HG03457 (cell line): ENCODE measurements at regions not wholly inside any gene's neighbourhood (a gene's known extent, or its start where the extent isn't known, plus 50 kb on each side); places are given as distances from the start of the nearest gene placed in this dataset.

Experiments used
- ATAC-seq: cut with Tn5 transposase; IDR thresholded peaks from one replicate; pipeline ENCODE4 v1.9.1; 2021; ENCODE audit warnings: moderate number of reproducible peaks; ENCODE audit not compliant: unreplicated experiment

- ATAC-seq: no peak
These were observed 336.9 kb upstream of the NR3C2 start for GRCh38 chr4:148778980-148779675.

DNA sequence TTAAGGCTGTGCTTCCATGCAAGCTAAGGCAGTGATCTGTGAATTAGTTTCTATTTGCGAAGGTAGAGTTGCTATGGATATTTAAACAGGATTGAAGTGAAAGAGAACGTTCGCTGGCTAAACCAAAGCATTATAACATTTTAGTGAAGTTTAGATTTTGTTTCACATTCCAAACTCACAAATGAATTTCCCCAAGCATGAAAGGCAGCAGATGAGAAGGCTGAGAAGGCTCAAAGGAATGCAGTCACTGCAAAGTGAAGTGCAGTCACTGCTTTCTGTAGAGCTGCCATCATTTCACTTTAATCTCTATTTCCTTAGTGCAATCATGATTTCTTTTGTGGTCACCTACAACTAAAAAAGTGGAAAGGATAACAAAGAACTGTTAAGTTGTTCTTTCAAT is 334.7 kb upstream of the NR3C2 start:
- ATAC-seq: no peak

- ATAC-seq: no peak
These were observed 331.9 kb upstream of the NR3C2 start for GRCh38 chr4:148774134-148774533.

- no peak for ATAC-seq
These were observed 331.1 kb upstream of the NR3C2 start for GRCh38 chr4:148773313-148773712.

DNA sequence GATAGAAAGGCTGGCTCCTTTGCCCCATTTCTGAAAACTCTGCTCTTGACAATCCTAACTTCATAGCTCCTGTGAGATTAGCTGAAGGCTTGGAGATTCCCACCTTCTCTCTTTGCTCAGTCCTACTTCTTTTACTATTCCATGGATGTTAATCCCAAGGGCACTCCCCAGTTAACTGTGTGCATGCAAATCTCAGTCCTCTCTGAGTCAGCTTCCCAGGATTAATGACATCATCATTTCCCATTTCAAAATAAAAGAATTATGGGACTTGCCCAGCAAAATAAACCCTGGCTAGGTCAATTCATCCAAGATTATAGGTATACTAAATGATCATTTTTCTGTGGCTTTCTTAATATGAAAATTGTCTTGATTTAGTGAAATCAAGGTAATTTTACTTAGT is 328.6 kb upstream of the NR3C2 start:
- ATAC-seq: no peak

- ATAC-seq: no peak
These were observed 328.2 kb upstream of the NR3C2 start for GRCh38 chr4:148770377-148770776.

DNA sequence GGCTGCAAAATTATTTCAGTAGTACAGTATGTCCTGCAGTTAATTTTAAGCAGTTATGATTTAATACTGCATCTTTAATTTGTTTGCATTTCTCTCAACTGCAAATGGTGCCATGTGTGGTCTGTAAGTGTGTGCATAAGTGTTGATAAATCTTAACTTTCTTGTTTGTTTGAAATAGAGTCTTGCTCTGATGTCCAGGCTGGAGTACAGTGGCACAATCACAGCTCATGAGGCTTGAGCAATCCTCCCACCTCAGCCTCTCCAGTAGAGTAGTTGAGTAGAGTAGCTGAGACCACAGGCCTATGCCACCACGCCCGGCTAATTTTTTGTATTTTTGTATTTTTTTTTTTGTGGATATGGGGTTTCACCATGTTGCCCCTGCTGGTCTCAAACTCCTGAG is 322.5 kb upstream of the NR3C2 start:
- ATAC-seq: no peak

- ATAC-seq: no peak
These were observed 315.0 kb upstream of the NR3C2 start for GRCh38 chr4:148757171-148757570.

DNA sequence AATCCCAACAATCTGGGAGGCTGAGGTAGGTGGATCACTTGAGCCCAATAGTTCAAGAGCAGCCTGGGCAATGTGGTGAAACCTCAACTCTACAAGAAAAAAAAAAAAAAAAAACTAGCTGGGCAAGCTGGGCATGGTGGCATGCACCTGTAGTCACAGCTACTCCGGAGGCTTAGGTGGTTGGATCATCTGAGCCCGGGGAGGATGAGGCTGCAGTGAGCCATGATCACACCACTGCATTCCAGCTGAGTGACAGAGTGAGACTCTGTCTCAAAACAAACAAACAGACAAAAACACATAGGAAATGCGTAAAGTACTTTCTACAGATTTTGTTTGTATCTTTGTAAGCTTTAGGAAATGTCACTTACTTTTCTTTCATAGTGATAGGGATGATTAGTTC is 307.2 kb upstream of the NR3C2 start:
- no peak for ATAC-seq

DNA sequence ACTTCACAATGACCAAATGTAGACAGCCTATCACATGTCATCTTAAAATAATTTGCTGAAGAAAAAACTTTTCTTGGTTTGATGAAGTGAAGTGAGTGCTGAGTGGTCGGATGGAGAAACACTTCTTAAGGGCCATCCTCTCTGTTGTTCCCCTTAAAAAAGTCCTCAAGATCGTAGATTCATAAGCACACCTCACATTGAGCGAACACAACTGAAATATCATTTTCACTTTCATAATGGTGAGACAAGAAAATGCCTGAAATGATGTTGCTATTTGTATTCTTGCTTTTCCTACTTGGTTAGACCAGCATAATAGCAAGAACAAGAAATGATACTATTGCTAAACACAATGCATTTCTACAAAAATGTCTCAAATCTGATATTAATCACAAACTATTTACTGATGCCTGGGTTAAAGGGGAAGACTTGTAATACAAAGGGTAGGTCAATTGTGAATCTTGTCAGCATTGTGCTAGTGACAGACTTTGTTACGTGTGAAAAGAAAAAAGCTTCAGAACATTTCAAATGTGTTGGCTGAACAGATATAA is 305.6 kb upstream of the NR3C2 start:
- ATAC-seq: no peak

DNA sequence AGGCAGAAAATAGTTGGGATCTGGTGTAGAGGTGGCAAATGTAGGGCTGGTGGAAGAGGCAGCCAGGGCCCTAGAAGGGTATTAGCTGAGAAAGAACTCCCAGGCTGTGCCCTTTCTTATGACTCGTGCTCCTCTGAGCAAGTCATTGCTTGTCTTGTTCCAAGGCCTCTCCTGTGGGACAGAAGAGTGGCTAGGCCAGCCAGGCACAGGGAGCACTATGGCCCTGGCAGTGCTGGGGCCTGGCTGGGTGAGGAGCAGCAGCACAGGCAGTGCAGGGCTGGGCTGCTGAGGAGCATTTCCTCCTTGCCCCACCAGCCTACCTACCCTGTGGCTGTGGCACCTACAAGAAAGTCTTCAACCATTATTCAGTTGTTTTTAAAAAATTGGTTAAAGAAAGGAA is 298.5 kb upstream of the NR3C2 start:
- ATAC-seq: no peak

- no peak for ATAC-seq
These were observed 295.0 kb upstream of the NR3C2 start for GRCh38 chr4:148737061-148737770.

GRCh38 chr4:148735432-148736155 is 293.4 kb upstream of the NR3C2 start:
- ATAC-seq: no peak

DNA sequence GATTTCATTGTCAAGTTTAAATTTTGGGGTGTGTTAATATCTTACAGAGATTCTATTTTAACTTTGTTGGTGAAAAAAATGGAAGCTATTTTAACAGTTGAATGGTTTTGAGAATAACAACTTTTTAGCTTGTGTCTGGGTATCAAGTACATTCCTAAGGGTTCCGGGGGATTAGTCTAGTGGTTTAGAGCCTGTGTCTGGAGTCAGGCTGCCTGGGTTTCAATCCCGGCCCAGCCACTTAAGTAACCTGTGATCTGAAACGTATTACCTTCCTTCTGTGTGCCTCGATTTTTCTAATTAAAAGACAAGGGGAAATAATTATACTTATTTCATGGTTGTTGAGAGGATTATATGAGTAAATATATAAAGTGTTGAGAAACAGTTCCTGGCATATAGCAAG is 288.6 kb upstream of the NR3C2 start:
- ATAC-seq: no peak

DNA sequence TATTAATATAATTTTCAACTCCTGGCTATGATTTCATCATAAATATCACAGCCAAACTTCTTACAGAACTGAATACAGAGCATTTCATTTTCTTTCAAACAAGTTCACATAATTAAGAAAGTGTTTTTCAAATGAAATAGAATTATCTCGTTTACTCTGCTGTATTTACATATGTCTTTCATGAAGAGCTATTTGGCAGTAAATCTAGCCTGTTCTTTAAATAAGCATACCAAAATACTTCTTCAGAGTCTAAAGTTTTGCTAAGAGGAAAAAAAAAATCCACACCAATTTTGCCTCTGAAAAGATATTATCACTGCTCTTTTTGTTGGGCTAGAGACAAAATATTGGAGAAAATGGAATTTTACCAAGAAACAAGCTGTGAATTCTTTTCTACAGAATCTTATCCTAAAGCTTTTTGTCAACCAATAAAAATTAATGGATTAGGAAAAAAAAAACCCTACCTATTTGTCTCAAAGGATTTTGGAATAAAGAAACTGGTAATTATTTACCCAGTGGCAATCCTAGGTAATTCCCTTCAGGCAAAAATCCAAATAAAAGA is 287.9 kb upstream of the NR3C2 start:
- no peak for ATAC-seq

DNA sequence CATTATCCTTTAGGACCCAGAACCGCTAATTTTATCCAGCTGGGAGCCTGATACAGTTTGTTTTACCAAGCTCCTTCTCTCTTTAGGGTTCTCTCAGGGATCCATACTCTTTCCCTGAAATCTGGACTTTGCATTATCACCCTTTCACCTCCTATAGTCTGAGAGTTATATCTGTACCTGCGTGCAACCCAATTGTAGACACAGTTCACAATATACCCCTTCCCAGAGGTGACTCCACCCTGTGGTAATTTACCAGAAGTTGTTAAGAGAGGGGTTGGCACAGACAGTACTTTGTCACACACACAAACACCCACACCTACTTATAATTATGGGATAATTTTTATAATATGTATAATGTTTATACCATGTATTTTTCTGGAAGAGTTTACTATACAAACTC is 275.8 kb upstream of the NR3C2 start:
- no peak for ATAC-seq

- no peak for ATAC-seq
These were observed 274.3 kb upstream of the NR3C2 start for GRCh38 chr4:148716431-148717052.

- ATAC-seq: no peak
These were observed 262.1 kb upstream of the NR3C2 start for GRCh38 chr4:148704291-148704690.

- no peak for ATAC-seq
These were observed 252.5 kb upstream of the NR3C2 start for GRCh38 chr4:148694702-148695101.

GRCh38 chr4:148693913-148694649 is 251.9 kb upstream of the NR3C2 start:
- ATAC-seq: no peak
